Cardiac muscle cell (in vitro differentiated cells and primary cell): ENCODE measurements at regions not wholly inside any gene's neighbourhood (a gene's known extent, or its start where the extent isn't known, plus 50 kb on each side); places are given as distances from the start of the nearest gene placed in this dataset.

Experiments used
- DNase-seq, 2 donors: peaks; one replicate each; pipeline versions ENCODE4 v3.0.0 to v3.0.0-alpha.2; 2010 to 2017; ENCODE audit warnings: low read depth in 1 of 2, low spot score in 1 of 2
- H3K27ac ChIP-seq: fragments of 200-600 bp; sonication (generic); 2 replicates; pipeline ENCODE4 v1.5.1; 2016
- H3K27me3 ChIP-seq: fragments of 200-600 bp; sonication (generic); 2 replicates; pipeline ENCODE4 v1.6.0; 2016; ENCODE audit warnings: control low read depth
- H3K36me3 ChIP-seq: fragments of 200-600 bp; sonication (generic); 2 replicates; pipeline ENCODE4 v1.5.1; 2016; ENCODE audit warnings: control low read depth
- H3K4me1 ChIP-seq: fragments of 200-600 bp; sonication (generic); 2 replicates; pipeline ENCODE4 v1.8.1; 2017; ENCODE audit warnings: low read depth, mild to moderate bottlenecking, mixed run types
- H3K4me3 ChIP-seq: fragments of 200-600 bp; sonication (generic); 2 replicates; pipeline ENCODE4 v1.5.1; 2016; ENCODE audit warnings: mild to moderate bottlenecking
- H3K9me3 ChIP-seq: fragments of 200-600 bp; sonication (generic); 2 replicates; pipeline ENCODE4 v1.5.1; 2017; ENCODE audit warnings: low read depth, mild to moderate bottlenecking, control low read depth
- CTCF ChIP-seq: IDR thresholded peaks from 2 replicates; pipeline ENCODE4 v1.5.1; 2012; ENCODE audit warnings: low read depth, mild to moderate bottlenecking, low read length

GRCh38 chr6:6376845-6377244, 56.4 kb upstream of the F13A1 start:
- H3K4me1 ChIP-seq = no peaks in the 10 kb centered on the region

GRCh38 chr6:6377621-6378020, 57.2 kb upstream of the F13A1 start:
- Histone ChIP-seq H3K27me3 (no peaks in the 10 kb centered on the region), H3K4me3 (no peak overlapping the region), H3K36me3 (no peaks in the 10 kb centered on the region), H3K4me1 (no peaks in the 10 kb centered on the region), H3K9me3 (no peaks in the 10 kb centered on the region), H3K27ac (no peak overlapping the region)
- no peak for DNase-seq
- no peak for TF ChIP-seq CTCF

More at GRCh38 chr6:6376845-6377244, 56.4 kb upstream of the F13A1 start:
- H3K27ac ChIP-seq = no peak overlapping the region
- H3K27me3 ChIP-seq = no peaks in the 10 kb centered on the region
- DNase-seq = no peak
- H3K9me3 ChIP-seq = no peaks in the 10 kb centered on the region
- H3K36me3 ChIP-seq = no peaks in the 10 kb centered on the region
- no peak for TF ChIP-seq CTCF
- H3K4me3 ChIP-seq = no peak overlapping the region

- Histone ChIP-seq H3K9me3 (no peaks in the 10 kb centered on the region), H3K36me3 (no peaks in the 10 kb centered on the region), H3K27me3 (no peaks in the 10 kb centered on the region), H3K4me3 (no peak overlapping the region), H3K27ac (no peak overlapping the region), H3K4me1 (no peaks in the 10 kb centered on the region)
- TF ChIP-seq CTCF = no peak
- DNase-seq = no peak
Observed at GRCh38 chr6:6379573-6379972, 59.1 kb upstream of the F13A1 start.

- peak in 1 of 2 donors; percentile 11 for DNase-seq
- Histone ChIP-seq H3K4me1 (no peaks in the 10 kb centered on the region), H3K36me3 (no peaks in the 10 kb centered on the region), H3K27me3 (no peaks in the 10 kb centered on the region), H3K9me3 (no peaks in the 10 kb centered on the region), H3K27ac (no peak overlapping the region), H3K4me3 (no peak overlapping the region)
- no peak for TF ChIP-seq CTCF
Observed at GRCh38 chr6:6384520-6384919, 64.1 kb upstream of the F13A1 start.

- DNase-seq = peak in 1 of 2 donors; percentile 5
- TF ChIP-seq CTCF = no peak
Observed at GRCh38 chr6:6386010-6386409, 65.5 kb upstream of the F13A1 start.

More at GRCh38 chr6:6386010-6386409, 65.5 kb upstream of the F13A1 start:
- H3K9me3 ChIP-seq = no peaks in the 10 kb centered on the region
- no peak overlapping the region for H3K4me3 ChIP-seq
- H3K27ac ChIP-seq = no peak overlapping the region
- H3K27me3 ChIP-seq = no peaks in the 10 kb centered on the region
- no peaks in the 10 kb centered on the region for H3K36me3 ChIP-seq
- no peaks in the 10 kb centered on the region for H3K4me1 ChIP-seq
